HG03342 (cell line): ENCODE measurements at regions not wholly inside any gene's neighbourhood (a gene's known extent, or its start where the extent isn't known, plus 50 kb on each side); places are given as distances from the start of the nearest gene placed in this dataset.

ENCODE experiments used
- ATAC-seq: cut with Tn5 transposase; IDR thresholded peaks from one replicate; pipeline ENCODE4 v1.9.1; 2021; ENCODE audit warnings: mild to moderate bottlenecking, moderate library complexity; ENCODE audit not compliant: unreplicated experiment

DNA sequence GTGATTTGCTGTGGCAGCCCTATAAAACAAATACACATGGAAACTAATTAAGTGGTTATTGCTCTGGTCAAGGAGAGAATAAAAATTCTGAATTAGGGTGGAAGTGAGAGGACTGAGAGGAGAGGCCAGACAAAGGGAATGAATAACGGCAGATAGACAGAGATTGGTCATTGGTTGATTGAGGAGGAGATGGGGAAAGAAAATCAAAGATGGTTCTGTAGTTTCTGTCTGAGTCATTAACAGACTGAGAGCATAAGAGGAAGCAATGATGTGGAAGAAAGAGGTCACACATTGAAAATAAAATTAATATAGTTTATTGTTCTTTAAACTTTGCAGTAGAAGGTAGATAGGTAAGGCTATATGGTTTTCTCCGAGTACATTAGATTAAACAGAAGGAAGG is 469.8 kb downstream of the ACTL7B start:
- ATAC-seq, result no peak

DNA sequence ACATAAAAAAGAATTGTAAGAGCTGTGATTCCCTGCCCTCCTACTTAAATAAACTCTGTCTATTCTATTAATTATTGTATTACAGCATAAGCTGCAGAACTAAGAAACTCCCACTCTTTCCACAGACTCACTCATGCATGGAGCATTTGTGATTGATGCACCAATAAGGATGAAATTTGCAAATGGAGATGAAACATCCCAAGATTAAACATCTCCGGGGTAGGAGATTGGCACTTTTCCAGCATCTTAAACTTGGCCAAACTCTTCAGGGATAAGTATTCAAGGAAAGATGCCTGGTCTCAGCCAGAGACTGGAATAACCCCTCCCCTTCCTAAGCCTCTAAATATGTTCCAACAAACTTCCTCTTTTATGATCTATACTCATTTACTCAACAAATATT is 472.0 kb downstream of the ACTL7B start:
- ATAC-seq, result no peak

DNA sequence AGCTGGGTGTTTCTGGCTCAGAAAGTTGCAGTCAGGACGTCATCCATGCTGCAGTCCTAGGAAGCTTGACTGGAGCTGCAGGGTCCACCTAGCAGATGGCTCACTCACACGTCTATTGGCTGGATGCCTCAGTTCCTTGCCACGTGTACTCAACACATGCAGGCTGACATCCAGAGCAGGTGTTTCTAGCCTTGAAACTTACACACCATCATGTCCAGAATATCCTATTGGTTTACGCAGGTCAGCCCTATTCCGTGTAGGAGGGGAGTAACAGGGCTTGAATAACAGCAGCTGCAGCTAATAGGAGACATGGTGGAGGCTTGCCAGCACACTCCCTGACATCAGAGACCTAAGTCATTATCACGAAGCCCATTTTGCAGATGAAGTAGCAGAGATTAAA is 473.5 kb downstream of the ACTL7B start:
- no peak for ATAC-seq

- ATAC-seq, result no peak
These were observed 477.9 kb downstream of the ACTL7B start for GRCh38 chr9:108377881-108378280.

DNA sequence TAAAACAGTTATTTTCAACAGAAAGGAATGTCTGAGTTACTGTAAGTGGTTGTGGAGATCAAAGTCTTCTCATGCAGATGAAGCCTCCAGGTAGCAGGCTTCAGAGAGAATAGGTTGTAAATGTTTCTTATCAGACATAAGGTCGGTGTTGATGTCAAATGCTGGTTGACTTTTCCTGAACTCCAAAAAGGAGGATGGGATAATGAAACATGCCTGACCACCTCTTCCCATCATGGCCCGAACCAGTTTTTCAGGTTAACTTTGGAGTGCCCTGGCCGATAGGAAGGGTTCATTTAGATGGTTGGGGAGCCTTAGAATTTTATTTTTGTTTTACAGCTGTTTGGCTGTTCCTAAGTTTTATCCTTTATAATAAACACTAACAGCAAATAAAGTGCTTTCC is 478.4 kb downstream of the ACTL7B start:
- ATAC-seq, result no peak

DNA sequence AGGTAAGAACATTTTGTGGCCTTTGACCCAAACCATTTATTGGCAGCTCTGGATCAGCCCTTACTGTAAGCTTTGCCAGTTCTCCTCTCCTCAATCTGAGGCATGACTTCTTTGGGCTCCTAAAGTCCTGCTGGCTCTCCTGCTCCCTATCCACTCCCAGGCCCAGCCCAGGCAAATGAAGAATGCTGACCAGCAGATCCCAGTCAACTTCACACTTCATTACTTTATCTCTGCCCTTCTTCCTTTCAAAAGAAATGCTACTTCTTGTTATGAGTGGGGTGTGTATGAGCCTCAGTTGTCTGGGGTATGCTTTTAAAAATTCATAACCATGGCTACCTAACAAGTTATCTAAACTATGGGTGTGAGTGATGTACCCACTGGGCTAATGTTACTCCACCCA is 479.6 kb downstream of the ACTL7B start:
- ATAC-seq, result no peak

- ATAC-seq, result no peak
These were observed 481.2 kb downstream of the ACTL7B start for GRCh38 chr9:108374626-108375025.

DNA sequence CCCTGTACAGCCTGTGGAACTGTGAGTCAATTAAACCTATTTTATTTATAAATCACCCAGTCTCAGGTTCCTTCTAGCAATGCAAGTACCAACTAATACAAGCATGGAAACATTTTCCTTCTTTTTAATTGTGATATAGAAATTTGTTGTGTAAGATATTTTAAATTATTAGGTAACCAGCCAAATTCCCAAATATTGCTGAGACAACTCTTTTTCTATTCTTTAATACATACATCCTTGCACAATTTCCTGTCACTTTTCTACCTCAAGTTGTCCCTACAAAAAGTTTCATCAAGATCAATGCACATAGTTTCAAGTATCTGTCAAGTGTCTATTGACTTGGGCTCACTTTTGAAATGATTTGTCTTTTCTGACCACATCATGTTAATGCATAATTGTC is 488.6 kb downstream of the ACTL7B start:
- no peak for ATAC-seq

GRCh38 chr9:108363311-108363710 is 492.5 kb downstream of the ACTL7B start:
- ATAC-seq, result no peak

- no peak for ATAC-seq
These were observed 495.5 kb downstream of the ACTL7B start for GRCh38 chr9:108360304-108360703.

- ATAC-seq, result no peak
These were observed 499.0 kb downstream of the ACTL7B start for GRCh38 chr9:108356806-108357205.

DNA sequence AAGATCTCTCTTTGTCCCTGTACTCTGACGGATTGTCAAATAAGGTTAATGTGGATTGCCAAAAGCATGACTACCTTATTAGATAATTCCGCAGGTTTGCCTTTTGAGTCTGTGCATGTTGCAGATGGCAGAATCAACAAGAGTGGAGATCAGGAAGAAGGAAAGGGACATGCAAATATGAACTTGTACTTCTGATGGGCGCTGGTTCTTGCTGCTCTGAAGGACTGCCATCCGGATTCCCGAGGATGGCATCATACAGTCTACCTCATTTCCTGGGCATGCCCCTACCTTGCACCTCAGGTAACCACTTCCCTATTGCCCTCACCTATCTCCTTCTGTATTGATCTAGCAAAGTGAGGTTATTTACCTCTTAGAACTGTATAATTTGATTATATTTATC is 504.2 kb downstream of the ACTL7B start:
- ATAC-seq, result no peak

DNA sequence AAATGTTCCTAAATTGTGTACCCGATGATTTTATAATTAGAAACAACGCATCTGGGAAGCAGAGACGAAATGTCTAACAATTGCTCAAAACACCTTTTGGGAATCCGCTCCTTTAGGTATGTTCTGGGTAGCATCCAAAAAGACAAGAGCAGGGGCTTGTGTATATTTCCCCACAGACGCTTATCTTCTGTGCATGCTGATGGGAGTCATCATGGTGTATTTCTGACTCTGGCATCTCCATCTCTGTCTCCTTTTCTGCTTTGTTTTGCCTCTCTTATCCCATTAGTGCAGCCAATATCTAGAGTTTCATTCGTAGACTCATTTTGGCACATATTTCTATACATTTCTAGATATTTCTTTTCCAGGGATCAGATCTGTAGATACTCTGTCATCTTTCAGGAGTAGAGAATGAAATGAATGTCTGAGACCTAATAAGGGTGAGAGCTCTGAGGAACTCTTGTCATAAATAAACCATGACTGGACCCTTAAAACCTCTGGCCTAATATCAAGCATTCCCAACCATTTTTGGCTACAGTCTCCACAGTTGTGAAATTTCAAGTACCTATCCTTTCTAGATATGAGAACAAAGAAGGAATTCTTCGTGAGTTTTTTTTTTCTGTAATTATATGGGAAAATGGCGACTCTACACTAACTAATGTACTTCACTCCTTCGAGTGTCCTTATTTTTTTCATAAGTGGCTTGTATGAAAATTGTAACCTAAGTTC is 508.2 kb downstream of the ACTL7B start:
- no peak for ATAC-seq

DNA sequence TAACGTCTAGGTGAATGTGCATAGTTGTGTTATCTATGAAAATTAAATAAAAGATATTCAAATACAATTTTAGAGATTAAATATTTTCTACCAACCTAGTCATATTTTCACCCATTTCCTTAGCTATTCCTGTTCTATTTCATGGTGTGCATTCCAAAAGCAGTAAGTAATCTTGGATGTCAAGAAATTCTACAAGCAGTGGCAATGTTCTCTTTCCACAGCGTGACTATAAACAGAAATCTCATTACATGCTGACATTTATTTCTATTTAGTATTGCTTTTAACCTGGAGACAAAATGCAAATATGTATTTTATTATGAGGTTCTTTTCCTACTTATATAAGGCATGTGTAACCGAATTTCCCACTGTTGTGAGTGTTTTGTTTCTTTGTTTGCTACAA is 510.0 kb downstream of the ACTL7B start:
- ATAC-seq, result no peak

- ATAC-seq, result no peak
These were observed 516.5 kb downstream of the ACTL7B start for GRCh38 chr9:108339251-108339650.

- ATAC-seq, result no peak
These were observed 519.2 kb downstream of the ACTL7B start for GRCh38 chr9:108336575-108336974.

DNA sequence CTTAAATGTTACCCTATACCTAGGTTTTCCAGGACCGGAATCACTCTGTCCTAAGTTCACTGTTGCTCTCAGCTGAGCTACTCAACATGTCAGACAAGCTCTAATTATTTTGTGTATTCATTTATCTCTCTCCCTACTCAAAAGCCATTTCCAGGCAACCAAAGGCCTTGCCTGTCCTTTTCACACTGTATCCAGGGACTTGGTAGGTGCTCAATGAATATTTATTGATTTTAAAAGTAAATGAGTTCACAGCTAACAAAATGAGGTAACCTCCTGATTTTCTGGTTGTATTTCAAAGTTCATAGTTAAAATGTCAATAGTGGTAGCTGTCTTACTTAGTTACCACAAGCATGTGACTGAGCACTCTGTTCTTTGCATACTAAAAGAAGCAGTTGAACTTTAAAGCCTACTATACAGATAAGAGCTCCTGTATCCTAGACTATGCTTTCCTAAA is 522.2 kb downstream of the ACTL7B start:
- no peak for ATAC-seq

DNA sequence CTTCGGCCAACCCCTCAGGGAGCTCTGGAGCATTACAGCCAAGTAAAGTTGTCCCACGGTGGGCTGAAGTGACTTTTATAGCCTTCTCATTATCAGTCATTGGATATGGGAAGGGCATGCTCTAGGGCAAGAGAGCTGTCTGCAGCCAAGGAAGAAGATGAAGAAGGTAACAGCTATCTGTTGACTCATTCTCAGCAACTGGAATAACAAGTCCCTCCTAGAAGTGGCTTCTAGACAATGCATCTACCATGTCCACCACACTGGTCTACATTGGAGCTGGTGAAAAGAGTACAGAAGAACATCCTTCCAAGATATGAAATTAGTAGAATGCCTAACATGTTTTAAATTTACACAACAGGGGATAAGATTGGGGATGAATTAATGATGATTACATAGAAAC is 524.2 kb downstream of the ACTL7B start:
- no peak for ATAC-seq

- no peak for ATAC-seq
These were observed 530.4 kb downstream of the ACTL7B start for GRCh38 chr9:108325406-108325805.

DNA sequence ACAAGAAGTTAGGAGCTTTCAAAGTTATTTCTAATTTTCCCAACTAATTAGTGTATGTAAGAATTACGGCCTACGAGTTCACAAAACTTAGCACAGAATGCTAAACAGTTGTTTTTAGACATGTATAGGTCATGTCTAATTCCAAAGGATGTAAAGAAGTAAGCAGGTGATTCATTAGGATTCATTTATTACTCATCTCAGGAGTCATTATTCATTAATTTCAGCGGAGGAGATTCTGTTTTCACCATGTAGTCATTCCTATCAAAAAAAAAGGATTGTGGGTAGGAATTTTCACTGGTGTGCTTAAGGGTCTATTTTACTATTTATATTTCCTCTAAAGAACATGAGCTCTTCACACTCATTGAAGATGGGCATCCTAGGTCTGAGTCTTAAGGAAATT is 532.2 kb downstream of the ACTL7B start:
- ATAC-seq, result no peak

- ATAC-seq, result no peak
These were observed 533.3 kb downstream of the ACTL7B start for GRCh38 chr9:108322326-108323098.

- no peak for ATAC-seq
These were observed 539.2 kb downstream of the ACTL7B start for GRCh38 chr9:108316630-108317029.
